Right lobe of liver (tissue), 6 donors: ENCODE measurements at regions not wholly inside any gene's neighbourhood (a gene's known extent, or its start where the extent isn't known, plus 50 kb on each side); places are given as distances from the start of the nearest gene placed in this dataset.

Source experiments
- ATAC-seq, 4 donors: fragments of 200-7000 bp; cut with Tn5 transposase; one replicate each; pipeline ENCODE4 v1.9.1; 2020; ENCODE audit warnings: mild to moderate bottlenecking in 4 of 4, moderate library complexity in 4 of 4
- DNase-seq, 3 donors: peaks; one replicate each; pipeline ENCODE4 v3.0.0-alpha.2; 2020
- H3K27ac ChIP-seq, 3 donors: fragments of 200-600 bp; one replicate each; pipeline ENCODE4 v1.8.0; 2022
- H3K27me3 ChIP-seq, 2 donors: fragments of 200-600 bp; one replicate each; pipeline ENCODE4 v1.8.0; 2022
- H3K36me3 ChIP-seq, 4 donors: fragments of 200-600 bp; sonication (generic) in 1 of 4; one replicate each; pipeline versions ENCODE4 v1.5.1 to v1.8.0; 2017 to 2022; ENCODE audit warnings: control low read depth in 1 of 4
- H3K4me1 ChIP-seq, 4 donors: fragments of 200-600 bp; sonication (generic) in 1 of 4; one replicate each; pipeline versions ENCODE4 v1.5.1 to v1.8.0; 2017 to 2022; ENCODE audit warnings: control low read depth in 1 of 4
- H3K4me3 ChIP-seq, 3 donors: fragments of 200-600 bp; one replicate each; pipeline ENCODE4 v1.8.0; 2022
- H3K9me3 ChIP-seq, 4 donors: fragments of 200-600 bp; sonication (generic) in 1 of 4; one replicate each; pipeline versions ENCODE4 v1.5.1 to v1.8.0; 2017 to 2022; ENCODE audit warnings: control low read depth in 1 of 4
- POLR2A ChIP-seq: fragments of 450-650 bp; IDR thresholded peaks from one replicate; pipeline ENCODE4 v1.6.1; 2017; ENCODE audit warnings: antibody characterized with exemption, mild to moderate bottlenecking
- WGBS: methylation state at CpG from one replicate; pipeline ENCODE4 v1.1.6; 2018; ENCODE audit warnings: low coverage, low lambda C conversion rate; ENCODE audit not compliant: insufficient coverage; ENCODE audit errors: missing lambda C conversion rate; 5-methylcytosine and 5-hydroxymethylcytosine counted together
- intact Hi-C, 2 donors: fragments of 100-400 bp; cut with DNase I; formaldehyde crosslinking; loops; one replicate each; pipeline versions ENCODE4 v1.11.2 to v1.14.1; 2022
- TF ChIP-seq, protein P1 (sequence below), 4 donors: fragments of 200-600 bp in 3 of 4; fragments of 450-650 bp in 1 of 4; IDR thresholded peaks; one replicate each; pipeline versions ENCODE4 v1.5.1 to v1.8.0; 2016 to 2022; ENCODE audit warnings: antibody characterized with exemption in 4 of 4, mild to moderate bottlenecking in 2 of 4
- donor health status: DM: no; HTN: yes; CAD: no.
- donor health status: DM: no; HTN: no; CAD: no.
- donor health status: DM: no; HTN: no; CAD: no.
- donor health status: DM: no; HTN: yes; CAD: no.
- donor health status: DM: no; HTN: yes; CAD: no.

DNA sequence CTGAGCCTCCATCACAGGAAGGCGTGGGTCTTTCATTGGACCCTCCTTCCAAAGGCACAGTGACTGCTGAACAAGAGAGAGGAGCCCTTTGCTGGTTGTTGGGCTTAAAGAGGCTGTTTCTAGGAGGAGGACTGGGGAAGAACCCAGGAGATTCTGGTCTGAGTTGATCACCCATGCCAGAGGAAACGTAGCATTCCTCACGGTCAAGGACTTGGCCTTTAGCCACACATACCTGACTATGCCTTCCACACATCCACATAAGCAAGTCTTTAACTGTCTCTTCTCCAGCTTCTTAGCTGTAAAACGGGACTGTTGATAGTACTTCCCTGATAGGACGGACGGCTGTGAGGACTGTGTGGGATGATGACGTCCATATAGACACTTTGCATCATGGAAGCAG, 149.8 kb upstream of the IRX3 start:
- no peak for DNase-seq
- H3K4me1 ChIP-seq: no peaks in the 10 kb centered on the region
- H3K27me3 ChIP-seq: no peaks in the 10 kb centered on the region
- no peak for ATAC-seq
- no peaks in the 10 kb centered on the region for H3K9me3 ChIP-seq
- no peak overlapping the region for H3K27ac ChIP-seq
- H3K36me3 ChIP-seq: no peaks in the 10 kb centered on the region
- TF ChIP-seq, protein P1, sequence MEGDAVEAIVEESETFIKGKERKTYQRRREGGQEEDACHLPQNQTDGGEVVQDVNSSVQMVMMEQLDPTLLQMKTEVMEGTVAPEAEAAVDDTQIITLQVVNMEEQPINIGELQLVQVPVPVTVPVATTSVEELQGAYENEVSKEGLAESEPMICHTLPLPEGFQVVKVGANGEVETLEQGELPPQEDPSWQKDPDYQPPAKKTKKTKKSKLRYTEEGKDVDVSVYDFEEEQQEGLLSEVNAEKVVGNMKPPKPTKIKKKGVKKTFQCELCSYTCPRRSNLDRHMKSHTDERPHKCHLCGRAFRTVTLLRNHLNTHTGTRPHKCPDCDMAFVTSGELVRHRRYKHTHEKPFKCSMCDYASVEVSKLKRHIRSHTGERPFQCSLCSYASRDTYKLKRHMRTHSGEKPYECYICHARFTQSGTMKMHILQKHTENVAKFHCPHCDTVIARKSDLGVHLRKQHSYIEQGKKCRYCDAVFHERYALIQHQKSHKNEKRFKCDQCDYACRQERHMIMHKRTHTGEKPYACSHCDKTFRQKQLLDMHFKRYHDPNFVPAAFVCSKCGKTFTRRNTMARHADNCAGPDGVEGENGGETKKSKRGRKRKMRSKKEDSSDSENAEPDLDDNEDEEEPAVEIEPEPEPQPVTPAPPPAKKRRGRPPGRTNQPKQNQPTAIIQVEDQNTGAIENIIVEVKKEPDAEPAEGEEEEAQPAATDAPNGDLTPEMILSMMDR (IDR thresholded peaks at IDR 0.05): no peak
- no peak for TF ChIP-seq POLR2A
- intact Hi-C loops: no loop called here
- WGBS: 71% methylated on average over 7 of the region's 7 CpGs
- no peak overlapping the region for H3K4me3 ChIP-seq

DNA sequence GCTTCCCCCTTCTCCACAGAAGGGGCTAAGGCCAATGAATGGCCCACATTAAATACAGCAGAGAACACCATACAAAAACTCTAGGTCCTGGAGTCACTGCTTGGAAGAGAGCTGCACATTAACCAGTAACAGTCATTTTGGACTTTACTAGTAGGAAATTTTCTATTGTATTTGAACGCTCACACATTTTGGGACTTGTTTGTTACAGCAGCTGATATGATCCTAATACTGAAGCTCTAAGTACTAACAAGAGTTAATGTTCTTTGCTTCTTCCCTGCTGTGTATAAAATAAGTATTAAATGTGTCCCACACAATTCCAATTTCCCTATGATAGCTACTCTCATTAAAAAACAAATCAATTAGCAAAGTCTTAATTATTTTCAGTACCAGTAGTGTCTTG, 148.3 kb upstream of the IRX3 start:
- ATAC-seq (no peak), DNase-seq (no peak)
- Histone ChIP-seq H3K4me1 (peaks cover 0 to 11% (median 3%) of the 10 kb centered on the region in 4 donors), H3K27ac (no peak overlapping the region), H3K9me3 (no peaks in the 10 kb centered on the region), H3K36me3 (no peaks in the 10 kb centered on the region), H3K27me3 (no peaks in the 10 kb centered on the region), H3K4me3 (no peak overlapping the region)
- intact Hi-C loops: no loop called here
- WGBS: no CpG with 5 or more reads among the region's 1 CpG
- TF ChIP-seq POLR2A: no peak
- TF ChIP-seq, protein P1 (IDR thresholded peaks at IDR 0.05): no peak

DNA sequence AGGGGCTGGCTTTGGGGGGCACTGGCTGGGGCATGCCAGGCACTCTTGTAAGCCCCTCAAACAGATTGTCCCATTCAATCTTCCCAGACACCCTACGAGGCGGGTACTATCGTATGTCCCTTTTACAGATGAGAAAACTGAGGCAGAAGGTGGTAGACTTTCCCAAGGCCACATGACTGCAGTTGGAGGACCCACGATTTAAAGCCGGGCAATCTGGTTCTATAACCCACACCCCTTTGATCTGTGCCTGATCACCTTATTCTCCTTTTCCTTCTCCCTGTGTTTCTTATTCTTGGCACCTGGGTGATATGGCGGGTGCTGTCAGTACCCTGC, 146.3 kb upstream of the IRX3 start:
- Histone ChIP-seq H3K4me3 (no peak overlapping the region), H3K4me1 (peaks cover 0 to 24% (median 10%) of the 10 kb centered on the region in 4 donors), H3K27ac (no peak overlapping the region), H3K9me3 (no peaks in the 10 kb centered on the region), H3K27me3 (no peaks in the 10 kb centered on the region), H3K36me3 (no peaks in the 10 kb centered on the region)
- WGBS: 75% methylated on average over 1 of the region's 6 CpGs
- intact Hi-C loops: no loop called here
- DNase-seq (no peak), ATAC-seq (no peak)
- TF ChIP-seq, protein P1 (IDR thresholded peaks at IDR 0.05): no peak
- no peak for TF ChIP-seq POLR2A

DNA sequence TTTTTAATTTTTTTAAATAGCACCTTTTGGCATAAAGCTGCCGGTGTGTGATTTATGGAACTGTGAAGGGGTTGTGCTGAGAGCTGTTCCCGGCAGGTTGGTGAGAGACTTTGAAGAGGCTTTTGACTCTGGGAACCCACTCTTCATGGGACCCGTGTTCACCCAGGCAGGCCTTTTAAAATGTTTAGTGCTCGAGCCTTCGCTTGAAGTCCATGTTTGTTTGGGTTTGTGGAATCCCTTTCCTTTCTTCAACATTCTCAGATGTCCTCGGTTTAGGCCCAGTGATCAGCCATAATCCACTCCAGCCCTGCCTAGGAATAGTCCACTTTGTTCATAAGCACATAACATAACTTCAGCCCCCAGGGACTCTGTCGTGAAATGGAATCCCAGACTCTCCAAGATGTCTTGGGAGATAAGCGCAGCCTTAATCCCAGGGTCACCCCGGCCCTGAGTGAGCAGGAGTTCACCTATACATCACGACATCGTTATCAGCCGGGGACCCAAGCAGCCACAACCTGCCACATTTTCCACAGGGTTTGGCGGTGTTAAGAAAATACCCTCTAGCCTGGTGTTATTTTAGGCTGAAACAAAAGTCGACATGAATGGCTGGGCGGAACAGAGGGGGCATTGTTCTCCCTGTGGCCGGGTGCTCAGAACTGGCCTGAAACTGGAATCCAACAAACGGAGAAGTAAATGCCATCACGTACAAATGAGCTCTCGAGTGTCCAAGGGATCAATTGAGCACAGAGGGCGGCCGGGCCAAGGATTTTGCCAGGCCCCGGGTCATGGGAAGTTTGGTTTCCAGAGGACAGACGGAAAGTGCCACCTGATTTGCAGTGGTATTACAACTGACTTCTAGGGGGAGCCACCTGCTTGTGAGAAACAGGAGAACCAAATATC, 145.7 kb upstream of the IRX3 start:
- DNase-seq: no peak
- H3K27ac ChIP-seq: no peak overlapping the region

More for the DNA sequence above, 145.7 kb upstream of the IRX3 start:
- ATAC-seq: no peak
- 75% methylated on average over 22 of the region's 23 CpGs for whole genome bisulfite sequencing
- Histone ChIP-seq H3K9me3 (no peaks in the 10 kb centered on the region), H3K4me1 (peaks cover 0 to 24% (median 10%) of the 10 kb centered on the region in 4 donors), H3K36me3 (no peaks in the 10 kb centered on the region), H3K4me3 (no peak overlapping the region), H3K27me3 (no peaks in the 10 kb centered on the region)
- TF ChIP-seq, protein P1 (IDR thresholded peaks at IDR 0.05): no peak
- TF ChIP-seq POLR2A: no peak
- intact Hi-C loops: no loop called here
